Glomerular visceral epithelial cell (primary cell): ENCODE measurements at regions not wholly inside any gene's neighbourhood (a gene's known extent, or its start where the extent isn't known, plus 50 kb on each side); places are given as distances from the start of the nearest gene placed in this dataset.

Experiments
- DNase-seq: peaks from one replicate; pipeline ENCODE4 v3.0.0-alpha.2; 2016; ENCODE audit errors: extremely low spot score

GRCh38 chr4:185924458-185925044, 112.6 kb upstream of the SORBS2 start:
- no peak for DNase-seq

- DNase-seq: no peak
Observed at GRCh38 chr4:185925910-185926360, 113.9 kb upstream of the SORBS2 start.

GRCh38 chr4:185931375-185931774, 119.4 kb upstream of the SORBS2 start:
- no peak for DNase-seq

- no peak for DNase-seq
Observed at GRCh38 chr4:185931986-185932385, 120.0 kb upstream of the SORBS2 start.

GRCh38 chr4:185932491-185932890, 120.5 kb upstream of the SORBS2 start:
- DNase-seq: no peak

GRCh38 chr4:185933078-185933581, 121.1 kb upstream of the SORBS2 start:
- DNase-seq: peak; percentile 72

GRCh38 chr4:185936650-185937376, 124.8 kb upstream of the SORBS2 start:
- no peak for DNase-seq

- DNase-seq: no peak
Observed at GRCh38 chr4:185938654-185939053, 126.7 kb upstream of the SORBS2 start.

- no peak for DNase-seq
Observed at GRCh38 chr4:185941461-185941860, 127.5 kb upstream of the TLR3 start.

GRCh38 chr4:185945252-185945651, 123.7 kb upstream of the TLR3 start:
- no peak for DNase-seq

GRCh38 chr4:185945906-185946305, 123.0 kb upstream of the TLR3 start:
- no peak for DNase-seq

GRCh38 chr4:185950891-185951290, 118.1 kb upstream of the TLR3 start:
- no peak for DNase-seq

GRCh38 chr4:185955151-185955770, 113.7 kb upstream of the TLR3 start:
- DNase-seq: no peak

- no peak for DNase-seq
Observed at GRCh38 chr4:185955826-185956543, 113.0 kb upstream of the TLR3 start.

GRCh38 chr4:185956544-185956940, 112.4 kb upstream of the TLR3 start:
- no peak for DNase-seq

GRCh38 chr4:185958094-185958747, 110.7 kb upstream of the TLR3 start:
- no peak for DNase-seq

- DNase-seq: no peak
Observed at GRCh38 chr4:185965426-185966384, 103.3 kb upstream of the TLR3 start.

GRCh38 chr4:185966549-185966948, 102.4 kb upstream of the TLR3 start:
- DNase-seq: no peak

GRCh38 chr4:185966997-185967775, 101.8 kb upstream of the TLR3 start:
- no peak for DNase-seq

GRCh38 chr4:185969657-185970056, 99.3 kb upstream of the TLR3 start:
- no peak for DNase-seq
